SW 1271 (cell line): ENCODE measurements at regions not wholly inside any gene's neighbourhood (a gene's known extent, or its start where the extent isn't known, plus 50 kb on each side); places are given as distances from the start of the nearest gene placed in this dataset.

Experiments
- DNase-seq, 2 experiments: peaks; one replicate each; lab custom pipeline; 2025; lab: John Stamatoyannopoulos, UW

GRCh38 chr18:77853859-77854258, 604.2 kb downstream of the GALR1 start:
- no peak for DNase-seq

DNA sequence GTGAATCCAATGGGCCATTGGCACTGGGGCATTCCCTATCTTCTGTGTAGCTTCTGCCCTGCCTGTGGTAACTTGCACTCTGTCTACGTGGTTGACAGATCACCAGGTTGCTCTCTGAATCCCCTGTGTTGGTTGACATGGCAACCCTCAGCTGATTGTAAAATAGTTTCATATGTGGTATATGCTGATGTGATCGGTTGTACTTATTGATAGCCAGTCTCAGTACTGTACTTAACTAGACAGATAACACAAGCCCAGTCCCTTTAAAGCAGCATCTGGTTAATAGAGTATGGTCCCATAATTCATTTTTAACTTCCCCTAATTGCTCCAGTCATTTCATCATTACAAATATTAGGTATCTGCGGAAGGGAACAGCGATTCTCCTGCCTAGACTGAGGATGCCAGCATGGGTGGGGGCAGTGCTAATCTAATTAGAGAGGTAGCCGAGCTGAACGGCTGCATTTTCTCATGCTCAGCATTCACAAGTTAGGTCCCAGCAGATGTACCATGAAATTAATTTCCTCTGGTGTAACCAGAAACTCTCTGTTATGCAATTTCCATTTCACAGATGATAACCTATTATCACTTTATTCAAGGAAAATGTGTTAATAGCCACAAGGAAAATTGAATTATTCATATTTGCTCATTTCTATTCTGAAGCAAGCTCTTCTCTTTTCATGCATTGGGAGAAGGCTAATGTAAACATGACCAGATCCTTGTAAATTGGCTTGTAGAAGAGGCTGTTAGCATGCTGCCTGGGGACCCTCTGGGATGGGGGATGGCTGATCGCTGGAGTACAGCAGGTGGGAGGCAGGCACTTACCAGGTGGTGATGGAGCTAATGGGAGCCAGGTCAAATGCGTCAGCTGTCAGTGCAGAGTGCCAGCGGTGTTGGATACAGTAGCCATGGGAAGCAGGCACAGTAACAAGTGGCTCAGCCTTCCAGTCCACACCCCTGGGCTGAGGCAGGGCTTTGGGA, 608.3 kb downstream of the GALR1 start:
- DNase-seq: no peak

DNA sequence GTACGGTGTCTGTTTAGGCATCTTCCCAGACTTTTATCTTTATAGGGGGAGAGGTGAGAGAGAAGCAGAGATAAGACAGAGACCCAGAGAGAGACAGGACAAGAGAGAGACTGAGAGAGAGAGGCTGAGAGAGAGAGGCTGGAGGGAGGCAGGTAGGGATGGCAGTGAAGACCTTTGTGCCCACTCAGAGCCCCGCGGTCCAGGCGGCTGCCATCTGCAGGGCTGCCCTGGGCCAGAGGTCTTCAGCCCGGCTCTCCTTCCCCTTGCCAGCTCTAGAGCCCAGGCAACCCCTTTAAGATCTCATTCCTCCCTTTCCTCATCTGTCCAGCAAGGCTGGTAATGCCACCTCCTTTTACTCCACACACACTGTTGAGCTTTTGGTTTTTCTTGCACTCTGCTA, 610.0 kb downstream of the GALR1 start:
- DNase-seq: no peak

DNA sequence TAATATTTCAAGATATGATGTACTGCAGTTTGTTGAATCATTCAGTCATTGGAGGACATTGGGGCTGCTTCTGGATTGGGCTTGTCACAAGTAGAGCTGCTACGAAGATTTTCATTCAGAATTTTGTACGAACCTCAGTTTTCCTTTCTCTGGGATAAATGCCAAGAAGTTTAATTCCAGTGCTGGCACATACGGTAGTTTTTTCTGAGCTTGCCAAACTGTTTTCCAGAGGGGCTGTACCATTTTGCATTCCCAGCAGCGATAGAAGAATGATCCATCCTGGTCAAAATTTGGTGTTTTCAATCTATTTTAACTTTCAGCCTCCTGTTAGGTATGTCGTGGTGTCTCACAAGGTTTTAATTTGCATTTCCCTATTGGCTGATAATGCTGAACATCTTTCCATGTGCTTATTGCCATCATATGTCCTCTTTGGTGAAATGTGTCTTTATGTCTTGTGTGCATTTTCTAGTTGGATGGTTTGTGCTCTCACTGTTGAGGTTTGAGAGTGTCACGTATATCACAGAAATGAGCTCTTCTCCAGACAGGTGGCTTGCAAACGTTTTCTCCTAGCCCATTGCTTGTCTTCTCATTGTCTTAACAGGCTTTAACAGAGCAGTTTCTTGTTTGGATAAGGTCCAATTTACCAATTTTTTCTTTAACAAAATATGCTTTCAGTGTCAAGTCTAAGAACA, 612.6 kb downstream of the GALR1 start:
- no peak for DNase-seq

- DNase-seq: no peak
These were observed 616.2 kb downstream of the GALR1 start for GRCh38 chr18:77865853-77866252.

GRCh38 chr18:77866351-77866750, 616.7 kb downstream of the GALR1 start:
- no peak for DNase-seq

- DNase-seq: no peak
These were observed 620.6 kb downstream of the GALR1 start for GRCh38 chr18:77870199-77870598.

DNA sequence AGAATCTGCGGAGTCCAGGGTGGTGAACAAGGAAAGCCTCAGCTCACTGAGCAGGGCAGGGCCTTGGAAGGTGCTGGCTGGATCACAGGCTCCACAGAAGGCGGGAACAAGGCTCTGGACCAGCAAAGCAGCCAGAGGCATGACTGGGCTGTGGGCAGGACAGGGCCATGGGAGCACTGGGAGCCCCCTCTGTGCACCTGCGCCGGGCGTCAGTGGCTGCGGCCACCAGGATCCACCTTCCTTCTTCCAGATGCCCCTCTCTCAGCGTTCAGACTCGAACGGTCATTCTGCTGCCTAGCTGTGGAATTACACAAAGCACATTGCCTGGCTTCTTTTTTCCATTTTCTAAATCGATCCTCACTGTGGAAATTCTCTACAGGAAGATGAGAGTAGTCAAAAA, 621.2 kb downstream of the GALR1 start:
- no peak for DNase-seq

- no peak for DNase-seq
These were observed 622.5 kb downstream of the GALR1 start for GRCh38 chr18:77872166-77872565.

DNA sequence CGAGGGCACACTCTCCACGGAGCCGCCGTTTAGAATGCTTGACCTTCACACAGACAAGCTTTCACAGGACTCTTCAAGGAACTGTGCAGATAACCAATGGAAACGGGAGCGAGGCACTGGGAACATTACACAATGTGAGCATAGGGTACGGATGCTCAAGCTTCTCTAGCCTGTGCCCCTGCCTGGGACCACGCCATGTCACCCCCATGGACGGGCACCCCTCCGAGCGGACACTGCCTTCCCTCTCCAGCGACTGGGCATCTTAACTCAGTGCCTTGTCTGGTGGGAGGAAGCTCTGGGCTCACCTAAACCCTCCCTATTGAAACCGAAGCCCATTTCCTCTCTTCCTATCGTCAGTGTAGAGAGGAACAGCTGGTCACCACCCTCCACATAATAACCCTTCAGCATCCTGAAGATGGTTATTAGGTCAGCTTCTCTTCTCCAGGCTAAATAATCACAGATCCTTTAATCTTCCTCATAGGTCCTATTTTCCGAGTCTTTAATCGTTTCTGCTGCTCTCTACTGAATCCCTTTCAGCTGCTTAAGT, 626.7 kb downstream of the GALR1 start:
- DNase-seq: no peak

- no peak for DNase-seq
These were observed 630.2 kb downstream of the GALR1 start for GRCh38 chr18:77879829-77880228.

DNA sequence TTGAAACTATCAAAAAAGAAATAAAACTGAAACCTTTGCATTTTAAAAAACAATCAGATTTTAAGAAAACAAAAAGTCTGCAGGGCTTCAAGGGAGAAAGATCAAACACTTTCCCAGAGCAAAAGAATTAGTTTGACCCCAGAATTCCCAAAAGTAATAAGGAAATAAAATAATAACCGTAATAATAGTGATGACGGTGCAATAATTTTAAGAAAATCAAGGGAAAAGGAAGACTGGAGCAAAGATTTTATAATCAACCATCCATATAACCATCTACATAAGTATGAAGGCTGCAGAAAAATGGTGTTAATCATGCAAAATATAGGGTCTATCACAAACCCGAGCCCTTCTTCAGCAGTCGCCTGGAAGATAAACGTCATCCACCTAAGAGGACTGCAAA, 634.8 kb downstream of the GALR1 start:
- no peak for DNase-seq

GRCh38 chr18:77894060-77894459, 644.4 kb downstream of the GALR1 start:
- DNase-seq: no peak

GRCh38 chr18:77895250-77895649, 645.6 kb downstream of the GALR1 start:
- no peak for DNase-seq

DNA sequence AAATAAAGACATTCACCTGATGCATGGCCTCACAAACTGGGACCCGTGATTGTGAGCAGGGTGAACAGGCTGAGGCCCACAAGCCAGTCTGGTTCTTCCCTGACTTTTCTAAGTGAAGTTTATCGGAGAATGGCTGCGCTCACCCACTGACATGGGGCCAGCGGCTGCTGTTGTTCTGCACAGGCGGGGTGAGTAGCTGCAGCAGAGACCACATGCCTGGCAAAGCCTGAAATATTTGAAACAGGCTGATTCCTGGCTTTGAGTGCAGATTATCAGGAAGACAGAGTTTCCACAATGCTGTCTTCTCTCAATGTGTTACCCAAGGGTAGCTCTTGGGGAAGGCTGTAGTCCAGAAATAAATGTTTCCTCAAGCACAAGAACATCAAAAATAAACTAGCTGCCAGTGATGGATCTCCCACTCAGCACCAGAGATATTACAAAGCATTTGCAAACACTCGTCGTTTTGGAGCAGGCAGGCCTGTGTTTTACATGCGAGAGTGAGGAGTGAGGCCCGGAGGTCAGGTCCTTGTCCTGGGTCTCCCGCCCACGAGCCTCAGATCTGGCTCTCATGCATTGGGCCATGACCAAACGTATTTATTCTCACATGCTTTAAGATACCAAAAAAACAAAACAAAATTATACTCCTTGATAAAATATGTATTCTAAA, 647.1 kb downstream of the GALR1 start:
- DNase-seq: no peak

DNA sequence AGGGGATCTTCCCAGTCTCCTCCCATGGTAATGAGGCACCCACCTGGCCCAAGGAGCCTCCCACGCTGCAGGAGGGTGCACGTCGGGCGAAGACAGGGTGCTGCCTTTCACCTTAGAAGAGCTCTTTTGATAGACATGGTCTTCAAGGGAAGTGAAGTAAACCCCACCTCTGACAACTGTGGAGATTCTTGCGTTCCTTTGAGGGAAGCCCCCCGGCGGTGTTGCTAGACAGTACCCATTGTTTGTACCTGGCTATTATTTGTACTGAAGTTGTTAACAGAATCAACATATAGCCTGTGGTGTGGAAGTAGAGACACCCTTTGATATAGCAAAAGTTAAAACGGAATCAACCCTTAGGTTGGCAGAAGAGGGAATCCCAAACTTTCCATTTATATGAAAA, 648.0 kb downstream of the GALR1 start:
- DNase-seq: no peak

- peak in 1 of 2 experiments; percentile 25 for DNase-seq
These were observed 650.5 kb downstream of the GALR1 start for GRCh38 chr18:77899972-77900754.

GRCh38 chr18:77905011-77905410, 655.4 kb downstream of the GALR1 start:
- no peak for DNase-seq

DNA sequence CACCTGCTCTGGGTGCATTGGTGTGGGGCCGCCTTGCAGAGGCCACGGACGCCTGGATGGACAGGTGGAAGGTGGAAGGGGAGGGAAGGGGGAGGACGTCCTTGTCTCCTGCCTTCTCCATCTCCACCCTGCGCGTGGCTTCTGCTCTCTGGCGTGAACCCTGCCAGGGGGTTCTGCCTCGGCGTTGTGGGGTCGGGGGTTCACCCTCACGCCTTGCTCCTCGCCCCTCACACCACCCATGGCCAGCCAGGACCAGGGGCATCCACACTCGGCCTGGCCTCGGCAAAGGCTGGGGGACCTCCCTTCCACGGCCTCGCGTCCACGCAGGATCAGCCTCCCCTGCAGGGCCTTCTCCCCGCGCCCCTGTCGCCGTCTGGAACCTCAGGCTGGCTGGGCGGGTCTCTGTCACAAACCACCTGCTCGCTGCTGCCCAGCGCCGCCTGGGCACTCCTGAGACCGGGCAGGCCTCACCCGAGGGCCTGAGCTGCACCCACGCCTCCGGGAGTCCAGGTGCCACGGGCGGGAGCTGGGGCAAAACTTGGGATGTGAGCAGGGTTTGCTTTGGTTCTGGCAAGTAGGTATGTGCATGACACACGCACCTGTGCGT, 655.9 kb downstream of the GALR1 start:
- DNase-seq: no peak

- no peak for DNase-seq
These were observed 656.6 kb downstream of the GALR1 start for GRCh38 chr18:77906103-77906892.
